HG03025 (cell line): ENCODE measurements at regions not wholly inside any gene's neighbourhood (a gene's known extent, or its start where the extent isn't known, plus 50 kb on each side); places are given as distances from the start of the nearest gene placed in this dataset.

Experiments used
- ATAC-seq: cut with Tn5 transposase; IDR thresholded peaks from one replicate; pipeline ENCODE4 v1.9.1; 2021; ENCODE audit warnings: mild to moderate bottlenecking, moderate library complexity; ENCODE audit not compliant: unreplicated experiment, low FRiP score

DNA sequence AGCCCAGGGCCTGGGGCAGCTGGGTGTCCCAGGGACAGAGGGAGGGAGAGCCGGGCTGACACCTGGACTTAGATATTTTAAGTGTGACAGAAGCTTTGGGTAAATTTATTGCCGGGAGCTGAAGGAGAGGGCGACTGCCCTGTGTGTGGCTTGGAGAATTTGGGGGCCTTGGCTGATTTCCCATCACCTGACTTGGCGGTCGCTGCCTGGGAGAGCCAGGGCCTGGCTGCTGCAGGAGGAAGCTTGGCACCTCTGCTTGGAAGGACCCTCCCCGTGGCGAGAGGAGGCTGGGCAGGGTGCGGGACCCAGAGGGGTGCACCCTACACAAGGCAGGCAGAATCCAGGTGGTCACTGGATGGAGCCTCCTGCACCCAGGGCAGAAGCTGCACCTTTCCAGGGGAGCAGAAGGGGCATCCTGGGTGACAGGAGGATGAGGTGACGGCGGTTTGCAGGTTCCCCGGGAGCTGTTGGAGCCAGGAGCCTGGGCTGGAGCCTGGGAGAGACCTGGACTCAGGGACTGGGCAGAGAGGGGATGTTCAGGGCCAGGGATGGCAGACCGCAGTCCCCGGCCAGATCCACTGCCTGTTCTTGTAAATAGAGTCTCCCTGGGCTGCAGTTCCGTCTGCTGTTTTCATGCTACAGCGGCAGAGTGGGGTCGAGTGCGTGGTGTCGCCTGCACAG lies 72.0 kb downstream of the RGS12 start:
- ATAC-seq = no peak

DNA sequence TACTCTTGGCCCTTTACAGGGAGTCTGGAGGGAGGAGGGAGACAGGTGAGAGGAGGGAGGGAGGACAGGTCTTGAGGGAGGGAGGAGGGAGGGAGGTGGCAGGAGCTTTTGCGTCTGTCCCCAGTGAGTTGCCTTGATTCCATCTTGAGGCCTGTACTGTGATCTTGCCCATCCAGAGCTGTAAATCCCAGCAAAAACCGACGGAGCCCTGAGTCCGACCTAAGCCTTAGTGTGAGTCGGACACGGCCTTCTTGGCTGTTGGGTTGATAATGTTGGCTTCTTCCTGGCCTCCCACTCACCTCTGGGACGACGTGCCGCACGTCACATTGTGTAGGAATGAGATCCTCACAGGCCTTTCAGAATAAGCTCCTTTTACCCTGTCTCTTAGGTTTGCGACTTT lies 72.5 kb downstream of the RGS12 start:
- ATAC-seq = no peak

DNA sequence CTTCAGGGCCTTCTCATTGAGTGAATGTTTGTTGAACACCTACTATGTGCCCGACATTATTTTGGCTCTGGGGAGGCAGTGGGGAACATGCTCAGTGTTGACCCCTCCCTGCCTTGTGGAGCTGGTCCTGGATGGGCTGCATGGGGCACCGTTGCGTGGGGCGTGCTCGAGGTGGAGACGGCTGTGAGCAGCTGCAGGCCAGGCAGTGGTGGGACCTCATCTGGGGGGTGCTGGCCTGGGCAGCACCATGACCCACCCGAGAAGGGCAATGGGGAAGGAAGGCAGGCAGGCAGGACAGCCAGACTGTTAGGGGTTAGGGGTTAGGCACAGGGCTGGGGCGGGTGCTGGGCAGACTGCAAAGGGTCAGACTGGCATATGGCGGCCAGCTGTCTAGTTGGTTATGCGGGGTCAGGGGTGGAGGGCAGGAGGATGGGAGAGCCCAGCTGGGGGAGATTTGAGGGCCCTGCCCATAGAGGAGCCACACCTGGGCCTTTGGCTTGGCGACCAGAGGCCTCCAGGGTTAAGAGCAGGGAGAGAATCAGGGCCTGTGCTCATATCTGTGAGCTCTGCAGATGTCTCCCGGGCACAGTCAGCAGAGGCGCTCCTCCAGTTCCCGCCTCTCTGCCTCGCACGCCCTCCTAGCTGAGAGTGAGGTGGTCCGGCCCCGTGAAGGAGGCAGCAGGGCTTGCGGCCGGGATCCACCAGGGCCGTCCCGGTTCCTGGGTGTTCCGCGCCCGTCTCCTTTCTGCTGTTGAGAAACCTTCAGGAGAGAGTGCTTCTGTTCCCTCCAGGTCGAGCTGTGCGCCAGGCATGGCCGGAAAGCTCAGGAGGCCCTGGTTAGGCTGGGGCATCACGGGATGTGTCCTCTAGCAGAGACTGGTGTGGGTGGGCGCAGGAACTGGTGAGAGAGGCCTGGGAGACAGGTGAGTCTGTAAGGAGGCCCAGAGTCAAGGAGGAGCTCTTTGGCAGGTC lies 73.3 kb downstream of the RGS12 start:
- no peak for ATAC-seq

DNA sequence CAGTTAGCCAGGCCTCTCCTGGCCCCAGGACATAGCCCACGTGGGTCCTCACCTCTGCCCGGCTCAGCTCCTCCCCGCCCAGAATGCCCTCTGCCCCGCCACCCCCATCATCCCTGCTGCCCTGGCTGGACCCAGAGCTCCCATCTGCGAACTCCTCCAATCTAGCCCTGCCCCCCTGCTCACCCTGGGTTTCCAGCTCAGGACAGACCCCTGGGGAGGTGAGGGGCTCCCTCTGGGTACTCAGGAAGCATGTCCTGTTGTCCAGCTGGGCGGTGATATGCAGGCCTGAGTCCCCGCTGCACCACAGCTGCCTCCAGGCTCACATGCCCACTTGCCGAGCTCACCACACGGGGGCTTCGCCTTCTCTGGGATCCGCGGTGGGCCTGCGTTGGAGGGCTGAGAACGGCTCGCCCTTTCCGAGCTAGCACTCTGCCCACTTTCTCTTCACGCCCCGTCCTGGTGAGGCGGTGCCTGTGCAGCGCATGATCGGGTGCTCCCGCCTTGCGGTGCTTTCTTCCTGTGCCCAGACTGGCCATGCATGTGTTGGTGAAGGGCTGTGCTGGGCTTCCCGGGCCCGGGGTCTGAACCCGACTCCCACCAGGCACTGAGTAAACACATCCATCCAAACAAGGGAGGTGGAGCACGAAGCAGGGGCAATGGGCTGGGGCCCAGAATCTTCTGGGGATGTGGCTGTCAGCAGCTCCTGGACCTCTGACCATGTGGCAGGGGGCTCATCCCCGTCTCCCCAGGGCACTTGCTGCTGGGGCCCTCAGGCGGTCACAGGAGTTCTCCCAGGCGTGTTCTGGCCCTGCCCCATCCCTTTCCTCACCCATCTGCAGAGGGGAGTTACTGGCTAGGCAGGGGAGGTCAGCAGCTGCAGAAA lies 74.3 kb downstream of the RGS12 start:
- no peak for ATAC-seq

DNA sequence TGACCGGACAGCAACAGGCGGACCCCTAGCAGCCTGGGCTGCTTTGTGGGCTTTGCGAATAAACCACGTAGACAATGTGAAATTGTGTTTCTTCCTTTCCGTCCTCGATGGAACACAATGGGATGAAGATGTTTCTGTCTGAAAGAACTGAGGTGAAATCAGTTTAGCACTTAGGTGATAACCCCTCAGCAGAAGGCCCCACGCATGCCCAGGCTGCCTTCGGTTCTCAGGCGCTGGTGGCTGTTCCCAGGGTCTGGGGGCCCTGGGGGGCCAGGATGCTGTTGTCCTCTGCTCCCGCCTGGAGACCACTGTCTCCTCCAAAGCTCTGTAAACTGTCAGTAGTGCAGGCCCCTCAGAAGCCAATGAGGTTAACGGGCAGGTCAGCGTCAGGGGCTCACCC lies 73.9 kb upstream of the HGFAC start:
- no peak for ATAC-seq

DNA sequence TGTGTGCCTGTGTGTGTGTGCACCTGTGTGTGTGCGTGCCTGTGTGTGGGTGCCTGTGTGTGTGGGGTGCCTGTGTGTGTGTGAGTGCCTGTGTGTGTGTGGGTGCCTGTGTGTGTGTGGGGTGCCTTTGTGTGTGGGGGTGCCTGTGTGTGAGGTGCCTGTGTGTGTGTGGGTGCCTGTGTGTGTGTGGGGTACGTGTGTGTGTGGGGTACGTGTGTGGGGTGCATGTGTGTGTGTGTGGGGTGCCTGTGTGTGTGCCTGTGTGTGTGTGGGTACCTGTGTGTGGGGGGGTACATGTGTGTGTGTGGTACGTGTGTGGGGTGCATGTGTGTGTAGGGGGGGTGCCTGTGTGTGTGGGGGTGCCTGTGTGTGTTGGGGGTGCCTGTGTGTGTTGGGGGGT lies 73.4 kb upstream of the HGFAC start:
- no peak for ATAC-seq

DNA sequence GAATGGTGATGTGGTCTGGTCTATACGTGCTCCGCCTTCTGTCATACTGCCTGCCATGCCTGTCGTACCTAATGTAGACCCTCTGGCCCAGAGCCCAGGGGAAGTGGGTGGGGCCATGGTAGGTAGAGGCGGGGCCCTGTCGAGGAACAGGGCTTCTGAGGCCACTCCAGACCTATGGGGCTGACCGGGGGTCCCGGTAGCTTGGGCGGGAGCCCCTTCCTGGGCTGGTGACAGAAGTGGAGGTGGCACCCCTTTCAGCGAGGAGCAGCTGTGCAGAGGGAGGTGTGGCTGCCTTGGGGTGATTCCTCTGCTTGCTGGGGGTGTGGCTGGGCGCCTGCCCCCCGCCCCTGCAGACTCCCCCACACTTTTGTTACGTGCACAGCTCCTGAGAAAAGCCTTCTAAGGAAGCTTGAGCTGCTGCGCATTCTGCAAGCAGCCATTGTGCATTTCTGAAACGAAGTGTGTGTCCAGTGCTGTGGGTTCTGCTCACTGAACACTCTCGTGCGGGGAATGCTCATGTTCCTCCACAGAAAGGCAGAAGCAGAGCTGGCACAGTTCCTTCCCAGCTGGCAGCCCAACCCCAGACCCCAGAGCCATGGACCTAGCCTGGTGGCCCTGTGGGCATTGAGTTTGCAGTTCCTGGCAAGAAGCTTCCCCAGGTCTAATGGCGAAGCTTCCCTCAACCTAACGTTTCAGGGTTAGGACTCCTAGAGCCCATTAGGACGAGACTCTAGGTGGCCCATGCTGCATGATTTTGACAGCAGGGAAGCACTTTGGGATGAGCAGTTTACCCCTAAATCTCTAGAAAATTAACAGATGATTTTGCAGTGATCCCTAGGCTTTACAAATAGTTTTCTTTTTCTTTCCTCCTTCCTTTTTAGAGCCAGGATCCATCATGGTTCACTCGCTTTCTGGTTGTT lies 72.7 kb upstream of the HGFAC start:
- no peak for ATAC-seq

DNA sequence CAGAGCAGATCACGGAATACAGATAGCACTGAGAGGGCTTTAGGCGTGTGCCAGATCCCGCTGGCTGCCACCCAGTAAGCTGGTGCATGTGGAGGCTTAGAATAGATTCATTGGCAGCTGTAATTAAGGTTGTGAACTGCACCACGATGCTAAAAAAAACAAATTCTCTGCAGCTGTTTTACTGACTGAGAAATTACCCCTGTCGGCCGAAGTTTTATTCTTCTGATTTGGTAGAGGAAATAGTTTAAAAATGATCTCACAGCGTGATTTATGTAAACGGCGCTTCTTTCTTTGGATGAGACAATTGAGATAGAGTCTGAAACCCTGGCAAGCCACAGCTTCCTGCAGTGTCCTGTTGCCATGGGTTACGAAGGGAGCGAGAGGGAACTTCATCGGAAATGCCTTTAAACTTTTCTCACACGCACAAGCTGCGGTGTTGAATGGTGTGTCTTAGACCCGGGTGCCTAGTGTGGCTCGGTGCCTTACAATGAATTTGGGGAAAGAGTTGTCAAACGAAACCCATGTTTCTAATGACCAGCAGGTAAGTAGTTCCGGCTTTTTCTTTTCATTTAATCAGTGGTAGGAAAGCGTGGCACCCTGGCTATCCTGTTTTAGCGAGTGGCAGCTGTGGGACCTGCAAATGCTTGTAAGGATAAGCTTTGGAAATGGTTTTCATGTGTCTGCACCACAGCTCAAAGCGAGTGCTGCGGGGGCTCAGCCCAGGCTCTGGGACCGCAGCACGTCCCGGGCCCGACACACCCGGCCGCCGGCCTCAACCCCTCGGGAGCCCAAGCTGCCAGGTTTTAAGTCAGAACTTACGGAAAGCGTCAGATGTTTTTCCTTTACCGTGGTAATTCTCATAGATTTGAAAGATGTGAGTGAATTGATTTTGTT lies 71.7 kb upstream of the HGFAC start:
- ATAC-seq = no peak

DNA sequence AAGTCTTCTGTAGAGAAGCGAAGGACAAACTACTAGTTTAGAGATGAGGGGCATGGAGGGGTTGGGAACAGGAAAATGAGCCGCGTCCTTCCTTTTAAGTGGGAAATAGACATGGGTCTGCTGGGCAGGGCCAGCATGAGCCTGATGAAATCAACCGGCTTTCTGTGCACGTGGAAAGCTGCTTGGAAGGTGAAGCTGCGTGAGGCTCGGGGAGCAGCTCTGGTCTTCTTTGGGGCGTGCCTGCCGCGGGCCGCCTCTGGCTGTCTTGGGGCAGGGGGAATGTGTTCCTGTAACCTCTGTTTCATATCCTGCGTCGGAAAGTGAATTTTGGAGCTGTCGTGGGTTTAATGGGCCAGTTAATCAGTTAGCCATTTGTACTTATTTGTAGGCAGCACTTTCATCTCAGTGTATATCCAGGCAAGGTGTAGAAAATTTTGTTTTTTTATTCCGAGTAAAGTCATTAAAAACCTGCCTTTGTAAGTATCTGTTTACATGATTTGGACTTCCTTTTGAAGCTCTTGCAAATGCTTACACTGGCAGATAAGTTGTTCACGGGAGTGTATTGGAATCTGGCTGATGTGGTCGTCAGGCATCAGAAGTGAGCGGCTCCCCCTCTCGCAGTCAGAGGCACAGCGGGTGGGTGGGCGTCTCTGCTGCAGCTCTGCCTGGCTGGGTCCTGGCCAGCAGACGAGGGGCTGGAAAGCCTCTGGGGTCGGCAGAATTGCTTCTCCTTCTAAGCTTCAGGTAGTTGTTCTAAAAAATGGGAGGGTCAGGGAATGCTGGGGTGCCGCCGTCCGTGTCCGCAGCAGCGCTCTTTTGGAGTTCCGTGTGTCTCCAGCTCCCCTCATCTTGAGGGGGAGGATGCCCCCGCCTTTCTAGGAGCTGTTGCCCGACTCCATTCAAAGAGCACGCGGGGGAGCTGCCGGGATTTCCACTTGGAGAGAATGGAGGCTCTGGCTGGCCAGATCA lies 70.5 kb upstream of the HGFAC start:
- no peak for ATAC-seq

DNA sequence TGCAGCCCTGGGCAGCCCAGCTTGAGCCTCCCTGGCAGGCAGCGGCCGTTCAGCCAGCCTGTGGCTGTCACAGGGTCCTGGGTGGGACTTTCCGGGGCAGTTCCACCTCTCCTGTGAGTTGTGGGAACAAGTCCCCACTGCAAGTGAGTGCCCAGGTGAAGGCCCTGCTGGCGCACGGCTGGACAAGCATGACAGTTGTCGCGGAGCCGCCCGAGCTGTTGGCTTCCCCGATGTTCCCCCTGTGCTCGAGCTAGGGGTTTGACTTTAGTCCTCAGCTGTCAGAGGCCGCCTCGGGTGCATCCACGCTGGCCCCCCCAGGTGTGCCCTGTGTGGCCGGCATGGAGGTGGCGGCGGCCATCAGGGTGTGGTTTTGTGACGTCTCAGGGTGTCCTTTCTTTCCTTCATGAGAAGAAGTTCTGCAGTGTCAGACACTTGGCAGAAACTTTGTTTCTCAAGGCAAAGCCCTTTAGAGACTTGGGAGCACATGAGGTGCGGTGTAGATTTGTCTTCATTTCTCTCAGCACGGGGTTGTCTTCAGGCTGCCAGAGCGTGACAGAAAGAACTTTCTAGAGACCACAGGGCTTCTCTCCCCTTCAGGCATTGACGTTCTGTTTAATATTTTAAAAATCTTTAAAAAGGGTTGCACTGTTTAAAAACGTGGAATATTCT lies 69.4 kb upstream of the HGFAC start:
- ATAC-seq = no peak

DNA sequence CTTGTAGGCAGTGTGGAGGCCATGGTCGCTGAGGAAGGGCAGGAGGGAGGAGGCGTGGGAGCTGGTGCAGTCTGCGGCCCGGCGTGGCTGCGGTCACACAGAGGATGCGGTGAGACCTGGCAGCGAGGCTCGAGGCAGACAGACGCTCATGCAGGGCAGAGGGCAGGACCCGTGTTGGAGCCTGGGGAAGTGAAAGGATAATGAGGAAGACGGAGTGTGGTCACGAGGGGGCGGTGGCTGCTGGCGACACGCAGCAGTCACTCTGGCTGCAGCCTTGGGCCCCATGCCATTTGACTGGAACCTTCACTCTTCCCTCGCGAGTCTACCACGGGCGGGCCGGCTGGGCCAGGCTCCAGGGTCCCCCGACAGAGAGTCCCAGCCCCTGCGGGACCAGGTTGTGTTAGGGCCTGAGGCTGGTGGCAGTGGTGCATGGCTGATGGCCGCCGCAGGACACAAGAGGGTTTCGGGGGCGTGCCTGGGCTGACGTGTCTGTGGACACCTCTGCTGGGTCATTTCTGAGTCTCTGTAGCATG lies 68.8 kb upstream of the HGFAC start:
- peak; percentile 45 for ATAC-seq

DNA sequence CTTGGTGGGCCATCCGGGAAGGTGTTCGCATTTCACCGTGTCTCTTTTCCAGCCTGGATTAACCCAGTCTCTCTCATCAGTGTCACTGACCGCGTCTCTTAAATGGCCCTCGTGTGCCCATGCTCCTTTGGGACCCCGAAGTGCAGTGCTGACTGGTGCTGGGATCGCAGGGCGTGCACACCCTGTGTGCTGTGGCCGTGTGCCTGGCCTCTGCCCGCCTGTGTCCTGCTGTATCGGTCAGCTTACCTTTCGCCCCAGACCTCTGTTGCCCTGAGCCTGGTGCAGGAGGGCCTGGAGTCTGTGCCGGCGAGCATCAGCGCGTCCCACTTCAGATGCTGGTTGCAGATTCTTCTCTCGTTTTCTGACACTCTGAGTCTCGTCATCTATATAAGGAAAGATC lies 68.3 kb upstream of the HGFAC start:
- no peak for ATAC-seq

DNA sequence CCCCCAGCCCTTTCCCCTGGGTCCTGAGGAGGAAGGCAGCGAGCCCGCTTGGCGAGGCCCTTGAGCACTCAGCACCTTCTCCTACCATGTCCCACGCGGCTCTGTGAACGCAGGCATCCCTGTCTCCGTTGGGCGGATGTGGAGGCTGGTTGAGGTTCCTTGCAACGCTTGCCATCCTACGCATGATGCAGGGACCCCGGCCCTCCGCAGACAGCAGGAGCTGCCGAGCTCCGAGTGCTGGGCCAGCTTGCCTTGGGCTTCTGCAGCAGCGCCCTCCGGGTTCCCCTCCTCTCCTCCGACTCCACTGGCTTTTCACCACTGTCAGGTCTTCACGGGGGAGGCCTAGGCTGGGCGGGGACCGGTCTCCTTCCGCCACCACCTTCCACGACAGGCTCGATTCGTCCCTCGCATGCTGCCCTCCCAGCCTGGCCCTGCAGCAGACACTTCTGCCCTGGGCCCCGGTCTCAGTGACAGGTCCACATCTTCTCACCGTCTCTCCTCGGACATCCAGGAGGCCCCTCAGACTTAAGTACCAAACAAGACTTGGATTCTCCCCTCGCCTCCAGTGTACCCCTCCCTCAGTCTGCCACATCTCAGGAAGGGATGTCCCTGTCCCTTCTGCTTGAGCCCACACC lies 67.6 kb upstream of the HGFAC start:
- no peak for ATAC-seq

DNA sequence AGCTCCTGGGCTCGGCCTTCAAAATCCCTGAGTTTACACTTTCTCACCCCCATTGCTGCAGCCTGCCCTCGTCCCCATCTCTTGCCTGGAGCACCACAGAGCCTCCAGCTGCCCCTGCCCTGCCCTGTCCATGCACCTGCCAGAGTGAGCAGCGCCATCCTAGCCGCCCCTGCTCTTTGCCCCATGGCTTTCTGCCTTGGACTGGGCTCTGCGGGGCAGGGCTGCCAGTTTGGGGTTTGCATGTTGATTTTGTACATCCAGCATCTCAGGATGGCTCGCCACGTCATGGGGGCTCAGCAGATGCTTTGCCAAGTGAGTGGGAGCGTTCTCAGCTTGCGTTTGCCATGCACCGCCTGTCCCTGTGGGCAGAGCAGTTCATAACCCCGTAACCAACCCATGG lies 67.1 kb upstream of the HGFAC start:
- ATAC-seq = no peak

DNA sequence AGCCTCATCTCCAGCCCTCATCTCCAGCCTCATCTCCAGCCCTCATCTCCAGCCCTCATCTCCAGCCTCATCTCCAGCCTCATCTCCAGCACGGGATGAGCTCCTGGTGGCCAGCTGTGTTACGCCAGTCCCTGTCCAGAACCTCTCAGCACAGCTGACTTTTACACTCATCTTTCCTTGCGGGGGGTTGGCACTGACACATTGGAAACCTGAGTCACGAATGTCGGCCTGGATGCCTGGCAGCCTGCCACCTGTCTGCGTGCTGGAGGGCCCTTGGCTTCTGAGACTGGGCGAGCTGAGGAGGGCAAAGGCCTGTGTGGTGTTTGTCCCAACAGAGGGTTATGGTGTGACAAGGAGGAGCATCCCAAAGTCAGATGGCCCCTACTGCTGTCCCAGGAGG lies 66.1 kb upstream of the HGFAC start:
- no peak for ATAC-seq

DNA sequence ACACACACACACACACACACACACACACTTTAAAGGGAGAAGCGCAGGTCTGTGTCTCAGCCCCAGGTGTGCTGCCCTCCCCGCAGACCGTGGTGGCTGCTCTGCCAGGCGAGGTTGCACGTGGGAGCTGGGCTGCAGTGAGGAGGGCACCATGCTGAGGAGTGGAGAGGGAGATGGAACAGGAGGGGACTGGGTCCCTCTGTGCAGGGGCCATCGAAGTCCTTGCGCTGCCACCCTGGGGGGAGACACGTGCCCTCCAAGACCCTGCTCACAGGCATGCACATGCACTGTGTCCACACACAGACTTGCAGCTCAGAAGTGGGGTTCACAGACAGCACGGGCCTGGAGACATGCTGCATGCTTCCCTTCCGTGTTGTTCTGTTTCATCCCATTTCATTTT lies 65.5 kb upstream of the HGFAC start:
- no peak for ATAC-seq

DNA sequence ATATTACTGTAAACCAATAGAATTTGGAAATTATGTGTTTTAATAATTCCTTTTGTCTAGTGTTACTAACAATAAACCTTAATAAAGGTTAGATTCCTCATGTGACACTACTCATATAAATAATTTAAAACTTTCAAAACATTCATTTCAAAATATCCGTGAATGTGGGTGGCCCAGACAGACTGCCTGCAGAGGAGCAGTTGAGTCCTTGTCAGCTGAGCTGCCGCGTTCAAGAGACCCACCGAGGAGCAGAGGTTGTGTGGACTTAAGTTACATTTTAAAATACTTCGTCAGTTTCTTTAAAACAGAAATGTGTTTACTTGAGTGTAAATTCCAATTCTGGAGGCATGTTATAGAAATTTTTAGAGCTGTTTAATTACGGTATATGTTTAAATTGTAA lies 64.2 kb upstream of the HGFAC start:
- ATAC-seq = no peak
